Aorta (tissue), 5 donors: ENCODE measurements at regions not wholly inside any gene's neighbourhood (a gene's known extent, or its start where the extent isn't known, plus 50 kb on each side); places are given as distances from the start of the nearest gene placed in this dataset.

Experiments used
- ATAC-seq: fragments of 200-7000 bp; cut with Tn5 transposase; one replicate; pipeline ENCODE4 v1.9.1; 2022; ENCODE audit warnings: moderate library complexity; ENCODE audit not compliant: low FRiP score
- DNase-seq, 2 donors: peaks; one replicate each; pipeline ENCODE4 v3.0.0-alpha.2; 2020
- H3K27ac ChIP-seq, 2 donors: one replicate each; pipeline ENCODE4 v1.5.1; 2013; ENCODE audit warnings: low read length in 2 of 2, mild to moderate bottlenecking in 2 of 2, moderate library complexity in 2 of 2, control low read depth in 1 of 2, inconsistent platforms in 1 of 2, low read depth in 1 of 2
- H3K27me3 ChIP-seq, 2 donors: one replicate each; pipeline ENCODE4 v1.6.1; 2013; ENCODE audit warnings: control low read depth in 1 of 2, low read length in 1 of 2, mild to moderate bottlenecking in 1 of 2, moderate library complexity in 1 of 2; ENCODE audit not compliant: insufficient read depth in 2 of 2, control insufficient read depth in 1 of 2
- H3K36me3 ChIP-seq, 2 donors: one replicate each; pipeline ENCODE4 v1.6.1; 2013; ENCODE audit warnings: control low read depth in 1 of 2, low read length in 1 of 2, mild to moderate bottlenecking in 1 of 2; ENCODE audit not compliant: insufficient read depth in 2 of 2, control insufficient read depth in 1 of 2
- H3K4me1 ChIP-seq, 2 donors: one replicate each; pipeline ENCODE4 v1.6.1; 2013; ENCODE audit warnings: low read length in 2 of 2, control low read depth in 1 of 2, mild to moderate bottlenecking in 1 of 2, moderate library complexity in 1 of 2; ENCODE audit not compliant: insufficient read depth in 2 of 2, control insufficient read depth in 1 of 2
- H3K4me3 ChIP-seq, 2 donors: one replicate each; pipeline ENCODE4 v1.5.1; 2013; ENCODE audit warnings: low read length in 2 of 2, control low read depth in 1 of 2, mild to moderate bottlenecking in 1 of 2
- H3K9me3 ChIP-seq: one replicate; pipeline ENCODE4 v1.6.1; 2013; ENCODE audit warnings: mild to moderate bottlenecking, low read length; ENCODE audit not compliant: control insufficient read depth
- WGBS, 2 donors: extraction: QIAGEN DNeasy Blood & Tissue Kit; methylation state at CpG; one replicate each; pipeline ENCODE4 v1.1.7; 2013; 5-methylcytosine and 5-hydroxymethylcytosine counted together
- intact Hi-C, 2 donors: fragments of 100-400 bp; cut with DNase I; formaldehyde crosslinking; loops; one replicate each; pipeline versions ENCODE4 v1.14.2 to v1.15.0; 2022
- donor health status: healthy with polysubstance abuse.
- donor health status: Bipolar disorder and iron deficiency.
- donor health status: DM: no; HTN: no; CAD: no.
- donor health status: DM: no; HTN: no; CAD: no.
- donor health status: DM: yes; HTN: yes; CAD: no.

DNA sequence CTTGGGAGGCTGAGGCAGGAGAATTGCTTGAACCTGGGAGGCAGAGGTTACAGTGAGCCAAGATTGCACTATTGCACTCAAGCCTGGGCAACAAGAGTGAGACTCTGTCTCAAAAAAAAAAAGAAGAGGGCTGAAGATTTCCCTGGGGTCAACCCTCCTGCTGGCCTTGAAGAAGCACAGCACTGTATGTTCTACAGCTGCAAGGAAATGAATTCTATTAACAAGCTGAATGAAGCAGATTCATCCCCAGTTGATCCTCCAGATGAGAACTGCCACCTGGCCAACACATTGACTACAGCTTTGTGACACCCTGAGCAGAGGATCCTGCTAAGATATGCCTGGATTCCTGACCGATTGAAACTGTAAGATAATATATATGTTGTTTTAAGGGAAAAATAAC is 129.5 kb downstream of the ADSS2 start:
- no peak overlapping the region for H3K4me3 ChIP-seq
- no peaks in the 10 kb centered on the region for H3K9me3 ChIP-seq
- ATAC-seq, result no peak
- intact Hi-C loops, result loop anchor here in 1 of 2 donors (5.0 kb wide), 1 partner anchor 130 kb away; the partner anchor contains the start of gene ADSS2
- peaks cover 0 to 3% of the 10 kb centered on the region in 2 donors for H3K4me1 ChIP-seq
- no peaks in the 10 kb centered on the region for H3K36me3 ChIP-seq
- H3K27ac ChIP-seq, result peak overlapping the region in 1 of 2 donors; percentile 76
- no peak for DNase-seq
- H3K27me3 ChIP-seq, result no peaks in the 10 kb centered on the region
- WGBS, 2 donors, result 64 to 79% methylated on average over 1 of the region's 1 CpG

DNA sequence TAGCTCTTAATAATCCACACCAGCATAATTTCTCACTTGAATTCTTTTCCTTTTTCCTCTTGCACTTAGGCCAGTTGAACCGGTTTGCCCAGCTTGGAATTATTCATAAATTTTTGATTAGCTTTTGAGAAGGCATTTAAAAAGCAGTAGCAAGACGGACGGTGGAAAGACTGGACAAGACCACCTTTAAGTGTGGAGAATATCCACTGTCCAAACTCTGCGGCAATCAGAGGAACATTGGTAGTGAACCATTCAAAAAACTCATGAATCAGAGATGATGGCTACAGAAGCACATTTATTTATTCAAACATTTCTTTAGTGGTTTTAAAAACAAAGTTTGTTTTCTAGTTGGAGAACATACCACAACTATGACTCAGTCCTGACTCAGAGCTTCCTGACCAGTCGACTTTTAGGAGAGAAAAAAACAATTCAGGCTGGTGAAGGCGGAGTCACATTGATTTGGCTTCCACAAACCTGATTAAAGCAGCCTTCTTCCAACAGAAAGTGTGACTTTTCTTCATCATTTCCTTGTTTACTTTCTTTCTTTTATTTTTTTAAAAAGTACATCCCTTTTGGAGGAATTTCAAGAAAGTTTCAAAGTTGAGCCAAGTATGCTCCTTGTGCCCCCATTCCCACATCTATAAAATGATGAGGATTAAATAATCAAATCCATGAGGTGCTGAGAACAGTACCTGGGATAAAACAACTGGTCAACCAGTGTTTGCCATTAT is 128.8 kb downstream of the ADSS2 start:
- intact Hi-C loops, result loop anchor here in 1 of 2 donors (5.0 kb wide), 1 partner anchor 129 kb away; the partner anchor contains the start of gene ADSS2
- Histone ChIP-seq H3K36me3 (no peaks in the 10 kb centered on the region), H3K9me3 (no peaks in the 10 kb centered on the region), H3K27me3 (no peaks in the 10 kb centered on the region), H3K27ac (peak overlapping the region; percentile 60 to 71), H3K4me3 (no peak overlapping the region), H3K4me1 (peaks cover 0 to 3% of the 10 kb centered on the region in 2 donors)
- ATAC-seq (peak; percentile 85), DNase-seq (no peak)
- 0 to 4% methylated on average over 6 of the region's 6 CpGs for WGBS, 2 donors

DNA sequence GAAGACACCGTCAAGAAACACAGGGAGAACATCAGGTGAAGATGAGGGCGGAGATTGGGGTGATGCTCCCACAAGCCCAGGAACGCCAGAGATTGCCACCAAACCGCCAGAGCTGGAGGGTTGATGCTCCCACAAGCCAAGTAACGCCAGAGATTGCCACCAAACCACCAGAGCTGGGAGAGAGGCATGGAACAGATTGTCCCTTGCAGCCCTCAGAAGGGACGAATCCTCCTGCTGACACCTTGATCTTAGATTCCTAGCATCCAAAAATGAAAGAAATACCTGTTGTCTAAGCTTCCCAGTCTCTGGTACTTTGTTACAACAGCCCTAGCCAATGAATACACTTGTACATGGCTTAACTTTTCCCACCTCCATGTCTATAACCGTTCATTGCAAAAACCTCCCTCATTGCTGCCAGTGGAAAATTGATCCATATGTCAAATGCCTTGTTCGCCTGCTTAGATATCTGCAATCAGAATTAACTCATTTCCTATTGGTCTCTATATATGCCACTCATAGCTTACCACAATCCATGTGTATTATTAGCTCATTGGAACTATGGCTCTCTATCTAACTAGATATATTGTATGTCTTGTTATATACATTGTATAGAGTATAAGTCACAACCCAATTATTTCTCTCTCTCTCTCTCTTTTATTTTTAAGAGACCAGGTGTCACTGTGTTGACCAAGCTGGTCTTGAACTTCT is 127.4 kb downstream of the ADSS2 start:
- Histone ChIP-seq H3K27ac (no peak overlapping the region), H3K4me1 (peaks cover 0 to 3% of the 10 kb centered on the region in 2 donors), H3K4me3 (no peak overlapping the region), H3K36me3 (no peaks in the 10 kb centered on the region), H3K9me3 (no peaks in the 10 kb centered on the region), H3K27me3 (no peaks in the 10 kb centered on the region)
- intact Hi-C loops, result loop anchor here in 1 of 2 donors (5.0 kb wide), 1 partner anchor 128 kb away; the partner anchor contains the start of gene ADSS2
- ATAC-seq (no peak), DNase-seq (no peak)
- 96 to 97% methylated on average over 8 of the region's 8 CpGs for WGBS, 2 donors

DNA sequence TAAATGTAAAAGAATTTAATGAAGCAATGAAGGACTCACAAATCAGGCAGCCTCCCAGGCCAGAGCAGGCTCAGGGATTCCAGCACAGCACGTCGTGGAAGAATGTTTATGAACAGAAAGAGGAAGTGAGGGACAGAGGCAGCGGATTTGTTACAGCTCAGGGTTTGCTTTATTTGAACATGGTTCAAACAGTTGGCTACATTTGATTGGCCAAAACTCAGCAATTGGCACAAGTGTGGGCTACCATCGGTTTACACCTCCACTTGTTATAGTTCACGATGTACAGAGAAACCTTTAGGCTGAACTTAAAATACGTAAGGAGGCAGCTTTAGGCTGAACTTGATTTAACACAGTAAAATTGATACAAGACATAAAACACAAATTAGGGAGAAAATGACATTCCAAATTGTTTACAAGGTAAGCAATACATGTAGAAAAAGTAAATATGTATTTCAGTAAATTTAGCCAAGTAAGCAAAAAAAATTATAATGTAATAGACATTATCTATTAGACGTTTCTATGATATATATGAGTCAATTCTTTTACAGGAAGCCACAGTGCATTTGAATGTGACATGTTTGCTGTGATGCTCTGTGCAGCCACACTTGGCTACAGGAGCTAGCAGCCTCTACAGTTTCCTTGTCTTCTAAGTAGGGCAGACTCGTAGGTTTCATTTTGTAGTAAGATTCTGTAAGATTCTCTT is 126.5 kb downstream of the ADSS2 start:
- DNase-seq (peak in 1 of 2 donors; percentile 69), ATAC-seq (no peak)
- H3K4me1 ChIP-seq, result peaks cover 0 to 3% of the 10 kb centered on the region in 2 donors
- no peak overlapping the region for H3K4me3 ChIP-seq
- no peaks in the 10 kb centered on the region for H3K36me3 ChIP-seq
- H3K27me3 ChIP-seq, result no peaks in the 10 kb centered on the region
- H3K9me3 ChIP-seq, result no peaks in the 10 kb centered on the region
- intact Hi-C loops, result loop anchor here in 1 of 2 donors (5.0 kb wide), 1 partner anchor 127 kb away; the partner anchor contains the start of gene ADSS2
- no peak overlapping the region for H3K27ac ChIP-seq
- 37 to 48% methylated on average over 8 of the region's 8 CpGs for WGBS, 2 donors

DNA sequence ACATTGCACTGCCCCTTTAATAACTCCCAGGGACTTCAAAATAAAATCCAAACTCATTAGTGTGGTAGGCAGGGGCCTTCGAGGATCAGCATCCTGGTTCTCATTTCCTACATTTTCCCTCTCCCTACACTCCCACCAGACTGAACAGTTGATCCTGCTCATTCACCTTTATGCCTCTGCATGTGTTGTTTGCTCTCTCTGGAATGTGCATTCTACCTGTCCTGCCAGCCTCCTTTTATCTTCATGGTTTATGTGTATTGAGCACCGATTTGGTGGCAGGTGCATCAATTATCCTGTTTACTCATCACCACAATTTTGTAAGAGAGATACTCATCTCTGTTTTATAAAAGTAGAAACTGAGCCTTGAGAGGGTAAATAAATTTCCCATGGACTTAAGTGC is 125.0 kb downstream of the ADSS2 start:
- H3K4me3 ChIP-seq, result no peak overlapping the region
- no peaks in the 10 kb centered on the region for H3K9me3 ChIP-seq
- no peaks in the 10 kb centered on the region for H3K27me3 ChIP-seq
- WGBS, 2 donors, result 71 to 73% methylated on average over 2 of the region's 2 CpGs
- no peaks in the 10 kb centered on the region for H3K36me3 ChIP-seq
- peaks cover 0 to 3% of the 10 kb centered on the region in 2 donors for H3K4me1 ChIP-seq
- DNase-seq (no peak), ATAC-seq (no peak)
- intact Hi-C loops, result loop anchor here in 1 of 2 donors (5.0 kb wide), 1 partner anchor 126 kb away; the partner anchor contains the start of gene ADSS2
- no peak overlapping the region for H3K27ac ChIP-seq

DNA sequence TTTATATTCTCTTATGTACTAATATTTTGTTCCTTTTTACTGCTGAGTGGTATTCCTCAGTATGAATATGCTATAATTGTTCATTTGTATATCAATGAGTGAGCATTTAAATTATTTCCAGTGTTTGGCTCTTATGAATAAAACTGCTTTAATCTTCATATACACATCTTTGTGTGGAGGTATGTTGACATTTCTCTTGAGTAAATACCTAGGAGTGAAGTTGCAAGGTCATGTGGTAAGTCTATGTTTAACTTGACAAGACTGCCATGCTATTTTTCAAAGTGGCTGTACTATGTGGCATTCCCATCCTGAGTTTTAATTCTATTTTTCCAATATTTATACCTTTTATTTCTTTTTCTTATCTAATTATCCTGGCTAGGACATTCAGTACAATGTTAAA is 124.2 kb downstream of the ADSS2 start:
- Histone ChIP-seq H3K27me3 (no peaks in the 10 kb centered on the region), H3K36me3 (no peaks in the 10 kb centered on the region), H3K27ac (no peak overlapping the region), H3K4me3 (no peak overlapping the region), H3K9me3 (no peaks in the 10 kb centered on the region), H3K4me1 (peaks cover 0 to 1% of the 10 kb centered on the region in 2 donors)
- no peak for DNase-seq
- ATAC-seq, result no peak
- intact Hi-C loops, result loop anchor here in 1 of 2 donors (5.0 kb wide), 1 partner anchor 125 kb away; the partner anchor contains the start of gene ADSS2

DNA sequence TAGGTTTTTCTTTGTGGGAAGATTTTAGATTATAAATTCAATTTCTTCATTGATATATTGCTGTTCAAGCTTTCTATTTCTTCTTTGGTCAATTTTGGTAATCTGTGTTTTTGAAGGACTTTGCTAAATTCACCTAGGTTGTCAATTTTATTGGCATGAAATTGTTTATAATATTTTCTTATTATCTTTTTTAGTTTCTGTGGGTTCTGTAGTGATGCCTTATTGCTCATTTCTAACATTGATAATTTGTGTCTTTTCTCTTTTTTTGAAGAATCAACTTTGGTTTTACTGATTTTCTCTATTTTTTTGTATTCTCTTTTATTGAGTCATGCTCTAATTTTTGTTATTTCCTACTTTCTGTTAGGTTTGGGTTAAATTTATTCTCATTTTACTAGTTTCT is 123.2 kb downstream of the ADSS2 start:
- peaks cover 0 to 1% of the 10 kb centered on the region in 2 donors for H3K4me1 ChIP-seq
- no peak overlapping the region for H3K27ac ChIP-seq
- no peaks in the 10 kb centered on the region for H3K36me3 ChIP-seq
- no peaks in the 10 kb centered on the region for H3K9me3 ChIP-seq
- no peak for DNase-seq
- ATAC-seq, result no peak
- intact Hi-C loops, result loop anchor here in 1 of 2 donors (5.0 kb wide), 1 partner anchor 124 kb away; the partner anchor contains the start of gene ADSS2
- no peak overlapping the region for H3K4me3 ChIP-seq
- H3K27me3 ChIP-seq, result no peaks in the 10 kb centered on the region

DNA sequence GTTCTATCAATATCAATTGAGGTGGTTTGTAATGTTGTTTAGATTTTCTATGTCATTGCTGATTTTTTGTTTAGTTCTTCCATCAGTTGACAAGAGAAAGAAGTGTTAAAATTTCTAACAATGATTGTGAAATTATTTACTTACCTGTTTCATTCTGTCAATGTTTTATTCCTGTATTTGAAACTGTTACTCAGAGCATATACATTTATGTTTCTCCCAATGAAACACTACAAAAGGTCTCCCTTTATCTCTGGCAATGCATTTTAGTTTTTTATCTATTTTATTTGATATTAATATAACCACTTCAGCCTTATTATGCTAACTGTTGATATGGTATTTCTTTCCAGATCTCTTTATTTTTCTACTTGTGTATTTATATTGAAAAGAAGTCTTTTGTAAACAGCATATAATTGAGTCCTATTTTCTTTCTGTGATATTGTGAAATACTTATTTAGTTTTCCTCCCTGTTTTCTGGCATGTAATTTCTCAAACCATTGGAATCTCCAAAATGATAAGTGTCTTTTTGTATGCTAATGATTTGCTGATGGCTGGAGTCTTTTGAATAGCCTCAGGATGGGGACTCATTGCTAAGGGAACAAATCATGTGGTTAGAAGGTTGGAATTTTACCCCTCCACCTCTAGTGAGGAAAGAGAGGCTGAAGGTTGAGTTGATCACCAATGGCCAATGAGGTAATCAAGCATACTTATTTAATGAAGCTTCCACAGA is 122.0 kb downstream of the ADSS2 start:
- H3K27ac ChIP-seq, result no peak overlapping the region
- intact Hi-C loops, result loop anchor here in 1 of 2 donors (5.0 kb wide), 1 partner anchor 123 kb away; the partner anchor contains the start of gene ADSS2
- no peaks in the 10 kb centered on the region for H3K27me3 ChIP-seq
- H3K36me3 ChIP-seq, result no peaks in the 10 kb centered on the region
- H3K4me3 ChIP-seq, result no peak overlapping the region
- no peaks in the 10 kb centered on the region for H3K9me3 ChIP-seq
- no peak for DNase-seq
- no peak for ATAC-seq
- peaks cover 0 to under 1% of the 10 kb centered on the region in 2 donors for H3K4me1 ChIP-seq
